ENCODE measurements at regions not wholly inside any gene's neighbourhood (a gene's known extent, or its start where the extent isn't known, plus 50 kb on each side); places are given as distances from the start of the nearest gene placed in this dataset.

DNA sequence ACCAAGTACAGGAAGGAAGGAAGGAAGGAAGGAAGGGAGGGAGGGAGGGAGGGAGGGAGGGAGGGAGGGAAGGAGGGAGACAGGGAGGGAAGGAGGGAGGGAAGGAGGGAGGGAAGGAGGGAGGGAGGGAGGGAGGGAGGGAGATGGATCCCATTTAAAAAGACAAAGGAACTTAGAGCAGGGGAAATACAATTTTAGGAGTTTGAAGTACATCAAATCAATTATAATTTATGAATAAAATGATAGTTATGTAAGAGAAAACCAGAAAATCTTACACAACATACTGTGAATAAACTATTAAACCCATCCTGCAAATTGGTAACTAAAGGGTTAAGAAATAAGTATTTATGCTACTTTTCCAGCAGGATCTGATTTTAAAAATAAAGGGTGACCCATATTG is 475.9 kb downstream of the HDGFL1 start:
- CTCF ChIA-PET: no interaction called here
- peaks cover 0 to 4% of the 10 kb centered on the region in 2 experiments; a peak in 1 of 4 replicates for H3K9me3 ChIP-seq (ENCODE audit: control insufficient read depth in 1 of 2, insufficient read depth in 1 of 2, low read depth in 1 of 2, low read length in 2 of 2)
- H3K27me3 ChIP-seq (ENCODE audit: insufficient read depth, low read length): no peaks in the 10 kb centered on the region
- intact Hi-C loops (cut with micrococcal nuclease): no loop called here
- no peaks in the 10 kb centered on the region for H3K79me2 ChIP-seq (ENCODE audit: insufficient read depth, low read length)
- no peak overlapping the region for H3K4me2 ChIP-seq (ENCODE audit: low read length)
- ATAC-seq (no peak), DNase-seq (ENCODE audit: low read depth, low spot score) (no peak)
- POLR2A ChIA-PET: no interaction called here
- no peaks in the 10 kb centered on the region for H3K9me2 ChIP-seq (ENCODE audit: insufficient read depth)
- TF ChIP-seq JUND (IDR thresholded peaks at IDR 0.05) (no peak), POLR2AphosphoS5 (IDR thresholded peaks at IDR 0.05; ENCODE audit: low read depth, low read length) (no peak), SRF (IDR thresholded peaks at IDR 0.05; ENCODE audit: low read depth) (no peak)
- no peaks in the 10 kb centered on the region for H3K4me1 ChIP-seq (ENCODE audit: control insufficient read depth in 1 of 2, insufficient read depth in 2 of 2, low read length in 2 of 2)
- no peak overlapping the region for H2AFZ ChIP-seq (ENCODE audit: low read depth, low read length, poor library complexity, severe bottlenecking)
- H4K20me1 ChIP-seq (ENCODE audit: insufficient read depth): no peaks in the 10 kb centered on the region
- no peak overlapping the region for H3K4me3 ChIP-seq (replicated peaks in 1 of 2; ENCODE audit: low read depth in 1 of 2, low read length in 2 of 2)
- H3K9ac ChIP-seq (ENCODE audit: low read length): no peak overlapping the region
- RAD21 ChIA-PET (ENCODE audit: low non-redundant PET in 1 of 2, low total read pairs in 2 of 2, uncharacterized antibody in 2 of 2, unreplicated experiment in 2 of 2): no interaction called here
- no peak overlapping the region for H3K27ac ChIP-seq (ENCODE audit: low read depth, low read length)
- no TSS peak for BruUV-seq (replicated peaks)
- no peaks in the 10 kb centered on the region for H3K36me3 ChIP-seq (ENCODE audit: control insufficient read depth in 1 of 2, insufficient read depth in 2 of 2, low read length in 2 of 2)

DNA sequence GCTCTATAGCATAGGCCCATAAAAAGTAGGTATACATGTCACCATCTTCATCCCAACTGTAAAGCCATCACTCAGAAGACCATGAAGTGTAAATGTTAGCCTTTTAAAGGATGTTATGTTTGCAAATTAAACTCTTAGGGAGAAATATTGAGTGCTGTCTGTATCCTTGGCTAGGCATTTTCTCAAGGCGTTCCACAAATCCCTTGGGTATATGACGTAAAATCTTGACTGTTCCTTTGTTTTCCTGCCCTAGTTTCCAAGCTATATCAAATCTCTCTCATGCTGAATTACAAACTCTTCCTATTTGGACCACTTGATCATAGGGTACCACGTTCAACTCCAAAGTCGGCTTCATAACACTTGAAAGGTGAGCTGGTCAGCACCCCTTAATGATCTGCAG is 486.2 kb downstream of the HDGFL1 start:
- Histone ChIP-seq H3K36me3 (ENCODE audit: control insufficient read depth in 1 of 2, insufficient read depth in 2 of 2, low read length in 2 of 2) (no peaks in the 10 kb centered on the region), H3K27me3 (ENCODE audit: insufficient read depth, low read length) (no peaks in the 10 kb centered on the region), H3K4me2 (ENCODE audit: low read length) (no peak overlapping the region), H3K9me2 (ENCODE audit: insufficient read depth) (no peaks in the 10 kb centered on the region), H3K27ac (ENCODE audit: low read depth, low read length) (no peak overlapping the region), H3K4me3 (replicated peaks in 1 of 2; ENCODE audit: low read depth in 1 of 2, low read length in 2 of 2) (no peak overlapping the region), H3K79me2 (ENCODE audit: insufficient read depth, low read length) (no peaks in the 10 kb centered on the region), H3K9ac (ENCODE audit: low read length) (no peak overlapping the region), H3K9me3 (ENCODE audit: control insufficient read depth in 1 of 2, insufficient read depth in 1 of 2, low read depth in 1 of 2, low read length in 2 of 2) (no peaks in the 10 kb centered on the region; a peak in 1 of 4 replicates), H4K20me1 (ENCODE audit: insufficient read depth) (no peaks in the 10 kb centered on the region), H2AFZ (ENCODE audit: low read depth, low read length, poor library complexity, severe bottlenecking) (no peak overlapping the region), H3K4me1 (ENCODE audit: control insufficient read depth in 1 of 2, insufficient read depth in 2 of 2, low read length in 2 of 2) (no peaks in the 10 kb centered on the region)
- TF ChIP-seq POLR2A (IDR thresholded peaks at IDR 0.05; ENCODE audit: borderline replicate concordance, extremely low read depth, insufficient read depth, insufficient read length): no peak
- no peak for TF ChIP-seq JUND (IDR thresholded peaks at IDR 0.05)
- TF ChIP-seq, protein P1, sequence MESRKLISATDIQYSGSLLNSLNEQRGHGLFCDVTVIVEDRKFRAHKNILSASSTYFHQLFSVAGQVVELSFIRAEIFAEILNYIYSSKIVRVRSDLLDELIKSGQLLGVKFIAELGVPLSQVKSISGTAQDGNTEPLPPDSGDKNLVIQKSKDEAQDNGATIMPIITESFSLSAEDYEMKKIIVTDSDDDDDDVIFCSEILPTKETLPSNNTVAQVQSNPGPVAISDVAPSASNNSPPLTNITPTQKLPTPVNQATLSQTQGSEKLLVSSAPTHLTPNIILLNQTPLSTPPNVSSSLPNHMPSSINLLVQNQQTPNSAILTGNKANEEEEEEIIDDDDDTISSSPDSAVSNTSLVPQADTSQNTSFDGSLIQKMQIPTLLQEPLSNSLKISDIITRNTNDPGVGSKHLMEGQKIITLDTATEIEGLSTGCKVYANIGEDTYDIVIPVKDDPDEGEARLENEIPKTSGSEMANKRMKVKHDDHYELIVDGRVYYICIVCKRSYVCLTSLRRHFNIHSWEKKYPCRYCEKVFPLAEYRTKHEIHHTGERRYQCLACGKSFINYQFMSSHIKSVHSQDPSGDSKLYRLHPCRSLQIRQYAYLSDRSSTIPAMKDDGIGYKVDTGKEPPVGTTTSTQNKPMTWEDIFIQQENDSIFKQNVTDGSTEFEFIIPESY (IDR thresholded peaks at IDR 0.05; ENCODE audit: extremely low read depth, insufficient replicate concordance, low read length): no peak
- no peak for TF ChIP-seq EGR1 (IDR thresholded peaks at IDR 0.05; ENCODE audit: low read depth)
- ChIA-PET CTCF (no interaction called here), RAD21 (ENCODE audit: low non-redundant PET in 1 of 2, low total read pairs in 2 of 2, uncharacterized antibody in 2 of 2, unreplicated experiment in 2 of 2) (no interaction called here), POLR2A (no interaction called here)
- BruUV-seq (replicated peaks): no TSS peak
- DNase-seq (ENCODE audit: low read depth, low spot score) (no peak), ATAC-seq (no peak)
- intact Hi-C loops (cut with micrococcal nuclease): no loop called here
